ENCODE measurements at regions not wholly inside any gene's neighbourhood (a gene's known extent, or its start where the extent isn't known, plus 50 kb on each side); places are given as distances from the start of the nearest gene placed in this dataset.
"Not testable (repeated sequence)": the region's sequence is repeated elsewhere in the genome, so short reads cannot be mapped to it uniquely, and the experiment has no call there.

GRCh38 chr4:189234948-189235347, 705.7 kb upstream of the FRG1 start:
- TF ChIP-seq, protein P1, sequence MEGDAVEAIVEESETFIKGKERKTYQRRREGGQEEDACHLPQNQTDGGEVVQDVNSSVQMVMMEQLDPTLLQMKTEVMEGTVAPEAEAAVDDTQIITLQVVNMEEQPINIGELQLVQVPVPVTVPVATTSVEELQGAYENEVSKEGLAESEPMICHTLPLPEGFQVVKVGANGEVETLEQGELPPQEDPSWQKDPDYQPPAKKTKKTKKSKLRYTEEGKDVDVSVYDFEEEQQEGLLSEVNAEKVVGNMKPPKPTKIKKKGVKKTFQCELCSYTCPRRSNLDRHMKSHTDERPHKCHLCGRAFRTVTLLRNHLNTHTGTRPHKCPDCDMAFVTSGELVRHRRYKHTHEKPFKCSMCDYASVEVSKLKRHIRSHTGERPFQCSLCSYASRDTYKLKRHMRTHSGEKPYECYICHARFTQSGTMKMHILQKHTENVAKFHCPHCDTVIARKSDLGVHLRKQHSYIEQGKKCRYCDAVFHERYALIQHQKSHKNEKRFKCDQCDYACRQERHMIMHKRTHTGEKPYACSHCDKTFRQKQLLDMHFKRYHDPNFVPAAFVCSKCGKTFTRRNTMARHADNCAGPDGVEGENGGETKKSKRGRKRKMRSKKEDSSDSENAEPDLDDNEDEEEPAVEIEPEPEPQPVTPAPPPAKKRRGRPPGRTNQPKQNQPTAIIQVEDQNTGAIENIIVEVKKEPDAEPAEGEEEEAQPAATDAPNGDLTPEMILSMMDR (IDR thresholded peaks at IDR 0.05): not testable (repeated sequence)
- TF ChIP-seq EP300 (IDR thresholded peaks at IDR 0.05): not testable (repeated sequence)

Measured in gastroesophageal sphincter (tissue), 3 donors.